Thyroid gland (tissue), 4 donors: ENCODE measurements at regions not wholly inside any gene's neighbourhood (a gene's known extent, or its start where the extent isn't known, plus 50 kb on each side); places are given as distances from the start of the nearest gene placed in this dataset.

Source experiments
- CTCF ChIP-seq, 6 experiments: fragments of 200-600 bp in 3 of 6; fragments of 450-650 bp in 3 of 6; sonication (generic) in 3 of 6; IDR thresholded peaks; one replicate each; pipeline ENCODE4 v1.5.1; 2016 to 2019; ENCODE audit warnings: antibody characterized with exemption in 6 of 6, mild to moderate bottlenecking in 2 of 6, inconsistent platforms in 1 of 6, moderate library complexity in 1 of 6
- POLR2A ChIP-seq, 2 donors: fragments of 450-650 bp; IDR thresholded peaks; one replicate each; pipeline ENCODE4 v1.6.1; 2017; ENCODE audit warnings: antibody characterized with exemption in 2 of 2, mild to moderate bottlenecking in 2 of 2, moderate library complexity in 1 of 2

- no peak for TF ChIP-seq CTCF (IDR thresholded peaks at IDR 0.05)
- no peak for TF ChIP-seq POLR2A (IDR thresholded peaks at IDR 0.05)
Measured at GRCh38 chr16:11422381-11423314, 77.4 kb downstream of the RMI2 start.
